ENCODE measurements at regions not wholly inside any gene's neighbourhood (a gene's known extent, or its start where the extent isn't known, plus 50 kb on each side); places are given as distances from the start of the nearest gene placed in this dataset.
A peak's percentile ranks its signal among the peaks of the same experiment; 100 is the strongest.
"Not testable (repeated sequence)": the region's sequence is repeated elsewhere in the genome, so short reads cannot be mapped to it uniquely, and the experiment has no call there.

GRCh38 chr11:86166287-86166686 lies 78.3 kb upstream of the EED start:
- not testable (repeated sequence) for DNase-seq

GRCh38 chr11:86164106-86164505 lies 80.4 kb upstream of the EED start:
- no peak for DNase-seq

- DNase-seq: not testable (repeated sequence)
Observed at GRCh38 chr11:86163221-86163876, 81.2 kb upstream of the EED start.

GRCh38 chr11:86162239-86162638 lies 82.3 kb upstream of the EED start:
- DNase-seq: peak; percentile 58

- DNase-seq: no peak
Observed at GRCh38 chr11:86161837-86162236, 82.7 kb upstream of the EED start.

GRCh38 chr11:86161336-86161735 lies 83.2 kb upstream of the EED start:
- no peak for DNase-seq

GRCh38 chr11:86160541-86161149 lies 83.9 kb upstream of the EED start:
- DNase-seq: no peak

- DNase-seq: no peak
Observed at GRCh38 chr11:86159581-86159891, 85.0 kb upstream of the EED start.

GRCh38 chr11:86158704-86159580 lies 85.6 kb upstream of the EED start:
- DNase-seq: no peak

GRCh38 chr11:86157797-86158378 lies 86.7 kb upstream of the EED start:
- DNase-seq: no peak

GRCh38 chr11:86156397-86156955 lies 87.6 kb upstream of the PICALM start:
- no peak for DNase-seq

- no peak for DNase-seq
Observed at GRCh38 chr11:86155200-86155844, 86.4 kb upstream of the PICALM start.

- DNase-seq: no peak
Observed at GRCh38 chr11:86153439-86153838, 84.6 kb upstream of the PICALM start.

GRCh38 chr11:86152901-86153300 lies 84.0 kb upstream of the PICALM start:
- no peak for DNase-seq

- no peak for DNase-seq
Observed at GRCh38 chr11:86152006-86152862, 83.3 kb upstream of the PICALM start.

- DNase-seq: no peak
Observed at GRCh38 chr11:86151174-86152005, 82.5 kb upstream of the PICALM start.

GRCh38 chr11:86150847-86151173 lies 81.9 kb upstream of the PICALM start:
- no peak for DNase-seq

- DNase-seq: no peak
Observed at GRCh38 chr11:86149792-86150191, 80.9 kb upstream of the PICALM start.

GRCh38 chr11:86148345-86148747 lies 79.5 kb upstream of the PICALM start:
- DNase-seq: no peak

- no peak for DNase-seq
Observed at GRCh38 chr11:86147004-86147403, 78.1 kb upstream of the PICALM start.

Data from CD4-positive, alpha-beta T cell treated with Interferon gamma for 1 hour (primary cell).